K562 (cell line): ENCODE measurements at regions not wholly inside any gene's neighbourhood (a gene's known extent, or its start where the extent isn't known, plus 50 kb on each side); places are given as distances from the start of the nearest gene placed in this dataset.

Experiments used
- ATAC-seq: fragments of 200-7000 bp; cut with Tn5 transposase; 3 replicates; pipeline ENCODE4 v1.9.1; 2020; ENCODE audit warnings: moderate library complexity
- BruUV-seq: library from RNA; stranded (reverse); fragments of 400-500 nt; replicated peaks from 2 replicates; lab custom pipeline; 2021; lab: Mats Ljungman, UMichigan
- CTCF ChIA-PET: fragments of 300-600 bp; formaldehyde crosslinking; extraction: SDS; loops from one replicate; lab custom pipeline; 2021; ENCODE audit warnings: low intra/inter-chr PET ratio; lab: Yijun Ruan, JAX
- POLR2A ChIA-PET: fragments of 300-600, 350-650 bp; sonication (Branson Sonifier 250); formaldehyde crosslinking; extraction: SDS; loops from one replicate; lab custom pipeline; 2021; ENCODE audit warnings: antibody characterized with exemption, inconsistent platforms; lab: Yijun Ruan, JAX
- DNase-seq, 4 experiments: peaks; one replicate each; pipeline versions ENCODE4 v3.0.0 to v3.0.0-alpha.2; 2011 to 2018; ENCODE audit warnings: low spot score in 3 of 4, mixed read lengths in 3 of 4; ENCODE audit errors: extremely low read depth in 1 of 4
- FAIRE-seq: peaks from 2 replicates; lab custom pipeline; 2011; peaks lifted over from hg19 to GRCh38; lab: Jason Lieb, UNC
- H2AFZ ChIP-seq: 2 replicates; pipeline ENCODE4 v1.6.0; 2011; ENCODE audit warnings: low read depth, low read length, control low read depth, inconsistent platforms
- H3K27ac ChIP-seq: fragments of 200-600 bp; 3 replicates; pipeline ENCODE4 v1.8.0; 2011; ENCODE audit warnings: low read depth, mild to moderate bottlenecking, control low read depth, inconsistent platforms, low read length, moderate library complexity, mixed read lengths; ENCODE audit errors: extremely low read depth
- H3K27me3 ChIP-seq, 2 experiments: fragments of 300-600 bp in 1 of 2; 2 replicates in 1 of 2; 3 replicates in 1 of 2; pipeline versions ENCODE4 v1.6.0 to v1.8.0; 2011; ENCODE audit warnings: inconsistent platforms in 2 of 2, low read length in 2 of 2, mild to moderate bottlenecking in 1 of 2, mixed read lengths in 1 of 2, moderate library complexity in 1 of 2; ENCODE audit not compliant: control insufficient read depth in 2 of 2, insufficient read depth in 2 of 2
- H3K36me3 ChIP-seq: fragments of 300-600 bp; 3 replicates; pipeline ENCODE4 v1.8.0; 2011; ENCODE audit warnings: mild to moderate bottlenecking, low read length, inconsistent platforms; ENCODE audit not compliant: control insufficient read depth, insufficient read depth
- H3K4me1 ChIP-seq, 2 experiments: fragments of 200-600 bp in 1 of 2; replicated peaks in 1 of 2; 2 replicates in 1 of 2; 3 replicates in 1 of 2; pipeline versions ENCODE4 v1.5.1 to v1.8.0; 2011; ENCODE audit warnings: inconsistent platforms in 2 of 2, low read length in 2 of 2, mild to moderate bottlenecking in 1 of 2, mixed read lengths in 1 of 2, moderate library complexity in 1 of 2; ENCODE audit not compliant: control insufficient read depth in 2 of 2, insufficient read depth in 2 of 2
- H3K4me2 ChIP-seq: 2 replicates; pipeline ENCODE4 v1.6.1; 2011; ENCODE audit warnings: low read length, control low read depth, inconsistent platforms, mixed read lengths; ENCODE audit not compliant: insufficient read depth
- H3K4me3 ChIP-seq: fragments of 200-600 bp; sonication (generic), shearing (Covaris generic); 2 replicates; pipeline ENCODE4 v1.5.1; 2016; ENCODE audit warnings: control low read depth, inconsistent platforms
- H3K79me2 ChIP-seq: fragments of 200-600 bp; 3 replicates; pipeline ENCODE4 v1.8.0; 2011; ENCODE audit warnings: low read length, inconsistent platforms; ENCODE audit not compliant: control insufficient read depth, insufficient read depth
- H3K9ac ChIP-seq, 2 experiments: 2 replicates each; pipeline versions ENCODE4 v1.6.0 to v1.6.1; 2011; ENCODE audit warnings: low read depth in 2 of 2, low read length in 2 of 2, control low read depth in 1 of 2, inconsistent platforms in 1 of 2, mild to moderate bottlenecking in 1 of 2, mixed read lengths in 1 of 2; ENCODE audit not compliant: insufficient read depth in 1 of 2
- H3K9me1 ChIP-seq: one replicate; pipeline ENCODE4 v1.6.0; 2011; ENCODE audit warnings: inconsistent platforms, mild to moderate bottlenecking, low read length, moderate library complexity; ENCODE audit not compliant: control insufficient read depth, insufficient read depth
- H3K9me3 ChIP-seq: replicated peaks from 2 replicates; pipeline ENCODE4 v1.5.1; 2011; ENCODE audit warnings: low read depth, low read length, inconsistent platforms; ENCODE audit not compliant: control insufficient read depth, insufficient read depth
- H4K20me1 ChIP-seq: replicated peaks from 2 replicates; pipeline ENCODE4 v1.6.1; 2011; ENCODE audit warnings: low read length, inconsistent platforms, mixed read lengths; ENCODE audit not compliant: control insufficient read depth, insufficient read depth
- CBFB ChIP-seq: sonication (generic); formaldehyde crosslinking; IDR thresholded peaks from 2 replicates; pipeline ENCODE4 v1.4.0; 2020; ENCODE audit warnings: mild to moderate bottlenecking, missing genetic modification reagents
- CBX8 ChIP-seq: fragments of 200-600 bp; sonication (generic); IDR thresholded peaks from 2 replicates; pipeline ENCODE4 v1.6.1; 2012; ENCODE audit warnings: borderline replicate concordance, mixed run types, low read depth, mild to moderate bottlenecking, moderate library complexity, mixed read lengths, low read length, control low read depth, inconsistent platforms; ENCODE audit not compliant: poor library complexity, severe bottlenecking; ENCODE audit errors: extremely low read depth
- CLOCK ChIP-seq: fragments of 250-450 bp; sonication (Bioruptor Pico); IDR thresholded peaks from 2 replicates; pipeline ENCODE4 v1.4.0; 2020; ENCODE audit warnings: mild to moderate bottlenecking, moderate library complexity, borderline replicate concordance
- DMBX1 ChIP-seq: fragments of 250-450 bp; sonication (Bioruptor Pico); IDR thresholded peaks from 2 replicates; pipeline ENCODE4 v1.8.0; 2022; ENCODE audit warnings: inconsistent platforms, mild to moderate bottlenecking, moderate library complexity, borderline replicate concordance
- EP400 ChIP-seq: fragments of 450-650 bp; IDR thresholded peaks from 2 replicates; pipeline ENCODE4 v1.6.1; 2017; ENCODE audit warnings: antibody characterized with exemption, mild to moderate bottlenecking, moderate library complexity
- ETV5 ChIP-seq: sonication (generic); formaldehyde crosslinking; IDR thresholded peaks from 2 replicates; pipeline ENCODE4 v1.4.0; 2020; ENCODE audit warnings: low read depth, mild to moderate bottlenecking, missing genetic modification reagents
- HIVEP1 ChIP-seq: fragments of 250-450 bp; sonication (Bioruptor Pico); IDR thresholded peaks from 2 replicates; pipeline ENCODE4 v1.4.0; 2020; ENCODE audit warnings: mild to moderate bottlenecking
- MECOM ChIP-seq: fragments of 250-450 bp; sonication (Bioruptor Pico); IDR thresholded peaks from 2 replicates; pipeline ENCODE4 v1.8.0; 2022; ENCODE audit warnings: inconsistent platforms
- MYBL2 ChIP-seq, 2 experiments: fragments of 450-650 bp in 1 of 2; sonication (generic) in 1 of 2; formaldehyde crosslinking in 1 of 2; IDR thresholded peaks; 2 replicates each; pipeline versions ENCODE4 v1.6.1 to v1.8.1; 2017 to 2022; ENCODE audit warnings: borderline replicate concordance in 1 of 2, inconsistent platforms in 1 of 2, low read depth in 1 of 2, mild to moderate bottlenecking in 1 of 2, missing genetic modification reagents in 1 of 2, moderate library complexity in 1 of 2
- PCBP2 ChIP-seq: fragments of 200-400 bp; formaldehyde crosslinking; IDR thresholded peaks from 2 replicates; pipeline ENCODE4 v1.6.1; 2018; ENCODE audit warnings: low read length, low read depth, mild to moderate bottlenecking, moderate library complexity; ENCODE audit not compliant: poor library complexity, severe bottlenecking
- POLR3A ChIP-seq: IDR thresholded peaks from 2 replicates; pipeline ENCODE4 v1.6.1; 2011; ENCODE audit warnings: borderline replicate concordance, mild to moderate bottlenecking, moderate library complexity; ENCODE audit not compliant: insufficient read length, insufficient read depth; ENCODE audit errors: extremely low read depth
- PTBP1 ChIP-seq: fragments of 200-400 bp; formaldehyde crosslinking; IDR thresholded peaks from 2 replicates; pipeline ENCODE4 v1.6.1; 2017; ENCODE audit warnings: low read depth, low read length
- ZNF24 ChIP-seq: fragments of 450-650 bp; IDR thresholded peaks from 2 replicates; pipeline ENCODE4 v1.6.1; 2016
- ZNF76 ChIP-seq: fragments of 250-450 bp; sonication (Bioruptor Pico); IDR thresholded peaks from 2 replicates; pipeline ENCODE4 v1.4.0; 2020; ENCODE audit warnings: mild to moderate bottlenecking, moderate library complexity, borderline replicate concordance
- WGBS: fragments of 100-300 bp; shearing (Covaris generic); methylation state at CpG from one replicate; pipeline ENCODE4 v1.1.6; 2016; ENCODE audit warnings: low coverage, mixed read lengths; ENCODE audit not compliant: insufficient coverage; ENCODE audit errors: missing lambda C conversion rate; 5-methylcytosine and 5-hydroxymethylcytosine counted together
- in situ Hi-C: fragments of 300-500 bp; cut with MboI; formaldehyde crosslinking; loops from 4 replicates; pipeline ENCODE4 v1.15.0; 2018; ENCODE audit warnings: inconsistent platforms, mixed read lengths
- intact Hi-C: fragments of 100-400 bp; cut with micrococcal nuclease; formaldehyde crosslinking; loops from 2 replicates; pipeline ENCODE4 v1.14.2; 2022
- TF ChIP-seq, protein P1 (sequence below): sonication (generic); formaldehyde crosslinking; IDR thresholded peaks from 2 replicates; pipeline ENCODE4 v1.9.0; 2022; ENCODE audit warnings: mild to moderate bottlenecking, missing genetic modification reagents

- no peak for DNase-seq
- no peak for TF ChIP-seq DMBX1 (CRISPR knock-in tag)
- no peak for TF ChIP-seq ZNF24
- TF ChIP-seq CBX8: no peak
- no peak for TF ChIP-seq CLOCK
- TF ChIP-seq EP400: no peak
- TF ChIP-seq ETV5 (CRISPR knock-in tag): no peak
- TF ChIP-seq ZNF76 (CRISPR knock-in tag): no peak
- TF ChIP-seq HIVEP1: no peak
- TF ChIP-seq MYBL2 (IDR thresholded peaks at IDR 0.05; ENCODE audit: low read depth): no peak
- TF ChIP-seq MYBL2 (CRISPR knock-in tag; IDR thresholded peaks at IDR 0.05; ENCODE audit: borderline replicate concordance): no peak
- no peak for TF ChIP-seq CBFB (CRISPR knock-in tag)
- TF ChIP-seq, protein P1, sequence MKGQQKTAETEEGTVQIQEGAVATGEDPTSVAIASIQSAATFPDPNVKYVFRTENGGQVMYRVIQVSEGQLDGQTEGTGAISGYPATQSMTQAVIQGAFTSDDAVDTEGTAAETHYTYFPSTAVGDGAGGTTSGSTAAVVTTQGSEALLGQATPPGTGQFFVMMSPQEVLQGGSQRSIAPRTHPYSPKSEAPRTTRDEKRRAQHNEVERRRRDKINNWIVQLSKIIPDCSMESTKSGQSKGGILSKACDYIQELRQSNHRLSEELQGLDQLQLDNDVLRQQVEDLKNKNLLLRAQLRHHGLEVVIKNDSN (CRISPR knock-in tag): no peak
- TF ChIP-seq MECOM: no peak
- TF ChIP-seq PCBP2: no peak
- no peak for TF ChIP-seq POLR3A
- no peak for TF ChIP-seq PTBP1
- TF ChIP-seq, all 486 proteins: peak for 0
- POLR2A ChIA-PET: no interaction called here
- intact Hi-C loops: no loop called here
- Histone ChIP-seq H3K4me3 (no peak overlapping the region), H3K4me1 (no peaks in the 10 kb centered on the region), H3K36me3 (no peaks in the 10 kb centered on the region), H3K79me2 (no peaks in the 10 kb centered on the region), H3K27me3 (no peaks in the 10 kb centered on the region), H4K20me1 (no peaks in the 10 kb centered on the region), H2AFZ (no peak overlapping the region), H3K9me1 (no peaks in the 10 kb centered on the region), H3K27ac (no peak overlapping the region), H3K9ac (no peak overlapping the region), H3K4me2 (no peak overlapping the region), H3K9me3 (no peaks in the 10 kb centered on the region; the same call in 1 of the 2 replicates)
- in situ Hi-C loops: no loop called here
- CTCF ChIA-PET: no interaction called here
- no TSS peak for BruUV-seq
- ATAC-seq (no peak), FAIRE-seq (no peak)
- WGBS: 11% methylated on average over 2 of the region's 2 CpGs
These were observed 664.2 kb upstream of the ZNF608 start for GRCh38 chr5:125410537-125411070.
